Osteoblast (primary cell): ENCODE measurements at regions not wholly inside any gene's neighbourhood (a gene's known extent, or its start where the extent isn't known, plus 50 kb on each side); places are given as distances from the start of the nearest gene placed in this dataset.

Experiments
- DNase-seq: peaks from one replicate; pipeline ENCODE4 v3.0.0; 2011; ENCODE audit warnings: low spot score, mixed read lengths; ENCODE audit not compliant: insufficient read length; ENCODE audit errors: missing footprints
- H2AFZ ChIP-seq: 2 replicates; pipeline ENCODE4 v1.6.0; 2011; ENCODE audit warnings: mild to moderate bottlenecking, low read length
- H3K27ac ChIP-seq: 2 replicates; pipeline ENCODE4 v1.5.1; 2011; ENCODE audit warnings: mild to moderate bottlenecking, low read depth, low read length, moderate library complexity
- H3K27me3 ChIP-seq: 2 replicates; pipeline ENCODE4 v1.6.0; 2012; ENCODE audit warnings: mild to moderate bottlenecking, control low read depth, inconsistent platforms, low read length, moderate library complexity; ENCODE audit not compliant: insufficient read depth
- H3K36me3 ChIP-seq: 2 replicates; pipeline ENCODE4 v1.5.1; 2011; ENCODE audit warnings: mild to moderate bottlenecking, low read length, control low read depth, moderate library complexity; ENCODE audit not compliant: insufficient read depth
- H3K4me1 ChIP-seq: 2 replicates; pipeline ENCODE4 v1.5.1; 2011; ENCODE audit warnings: mild to moderate bottlenecking, low read length, control low read depth, moderate library complexity; ENCODE audit not compliant: insufficient read depth
- H3K4me2 ChIP-seq: 2 replicates; pipeline ENCODE4 v1.6.0; 2011; ENCODE audit warnings: mild to moderate bottlenecking, low read length; ENCODE audit not compliant: insufficient read depth
- H3K4me3 ChIP-seq: fragments of 200-600 bp; sonication (generic); 3 replicates; pipeline ENCODE4 v1.5.1; 2012; ENCODE audit warnings: mild to moderate bottlenecking, low read length, inconsistent platforms; ENCODE audit not compliant: insufficient read depth
- H3K79me2 ChIP-seq: 2 replicates; pipeline ENCODE4 v1.6.0; 2012; ENCODE audit warnings: mild to moderate bottlenecking, low read length, control low read depth, inconsistent platforms; ENCODE audit not compliant: insufficient read depth
- H3K9me3 ChIP-seq: 2 replicates; pipeline ENCODE4 v1.5.1; 2011; ENCODE audit warnings: low read depth, low read length, control low read depth
- H4K20me1 ChIP-seq: 2 replicates; pipeline ENCODE4 v1.6.0; 2012; ENCODE audit warnings: mild to moderate bottlenecking, low read length, control low read depth; ENCODE audit not compliant: insufficient read depth
- CTCF ChIP-seq: IDR thresholded peaks from 2 replicates; pipeline ENCODE4 v1.5.1; 2011; ENCODE audit warnings: mild to moderate bottlenecking, low read depth, low read length, moderate library complexity; ENCODE audit errors: extremely low read depth

- Histone ChIP-seq H3K9me3 (no peaks in the 10 kb centered on the region), H3K4me2 (no peak overlapping the region), H4K20me1 (no peaks in the 10 kb centered on the region), H3K27ac (no peak overlapping the region), H3K36me3 (no peaks in the 10 kb centered on the region), H3K4me3 (no peak overlapping the region), H3K27me3 (no peaks in the 10 kb centered on the region), H3K79me2 (no peaks in the 10 kb centered on the region), H3K4me1 (no peaks in the 10 kb centered on the region), H2AFZ (no peak overlapping the region)
- TF ChIP-seq CTCF, result no peak
- no peak for DNase-seq
Measured at GRCh38 chr10:26385443-26385842, 52.7 kb upstream of the APBB1IP start.

- Histone ChIP-seq H3K27me3 (no peaks in the 10 kb centered on the region), H3K4me3 (no peak overlapping the region), H2AFZ (no peak overlapping the region), H3K9me3 (no peaks in the 10 kb centered on the region), H3K4me2 (no peak overlapping the region), H3K27ac (no peak overlapping the region), H3K4me1 (no peaks in the 10 kb centered on the region), H4K20me1 (no peaks in the 10 kb centered on the region), H3K79me2 (no peaks in the 10 kb centered on the region), H3K36me3 (no peaks in the 10 kb centered on the region)
- TF ChIP-seq CTCF, result no peak
- DNase-seq, result no peak
Measured at GRCh38 chr10:26386781-26387180, 51.4 kb upstream of the APBB1IP start.
